Thyroid gland (tissue), 4 donors: ENCODE measurements at regions not wholly inside any gene's neighbourhood (a gene's known extent, or its start where the extent isn't known, plus 50 kb on each side); places are given as distances from the start of the nearest gene placed in this dataset.

Source experiments
- DNase-seq, 2 donors: peaks; one replicate each; pipeline ENCODE4 v3.0.0-alpha.2; 2019
- H3K27ac ChIP-seq, 3 donors: fragments of 200-600 bp; sonication (generic); 1 replicate in 2 of 3; 2 replicates in 1 of 3; pipeline ENCODE4 v1.5.1; 2016 to 2019; ENCODE audit warnings: mild to moderate bottlenecking in 1 of 3, moderate library complexity in 1 of 3
- H3K27me3 ChIP-seq: fragments of 200-600 bp; sonication (generic); one replicate; pipeline ENCODE4 v1.5.1; 2019
- H3K36me3 ChIP-seq, 2 donors: fragments of 200-600 bp; sonication (generic); one replicate each; pipeline ENCODE4 v1.5.1; 2016 to 2019
- H3K4me1 ChIP-seq, 2 donors: fragments of 200-600 bp; sonication (generic); one replicate each; pipeline ENCODE4 v1.5.1; 2017 to 2019
- H3K4me3 ChIP-seq, 3 donors: fragments of 200-600 bp; sonication (generic); replicated peaks in 1 of 3; 1 replicate in 2 of 3; 2 replicates in 1 of 3; pipeline ENCODE4 v1.5.1; 2016; ENCODE audit warnings: mild to moderate bottlenecking in 1 of 3
- H3K9me3 ChIP-seq: fragments of 200-600 bp; sonication (generic); one replicate; pipeline ENCODE4 v1.5.1; 2017
- POLR2A ChIP-seq, 2 donors: fragments of 450-650 bp; IDR thresholded peaks; one replicate each; pipeline ENCODE4 v1.6.1; 2017; ENCODE audit warnings: antibody characterized with exemption in 2 of 2, mild to moderate bottlenecking in 2 of 2, moderate library complexity in 1 of 2
- WGBS, 2 donors: methylation state at CpG; one replicate each; pipeline ENCODE4 v1.1.5; 2017; 5-methylcytosine and 5-hydroxymethylcytosine counted together
- intact Hi-C: fragments of 100-400 bp; cut with DNase I; formaldehyde crosslinking; loops from one replicate; pipeline ENCODE4 v1.15.1; 2023
- TF ChIP-seq, protein P1 (sequence below), 6 experiments: fragments of 200-600 bp in 3 of 6; fragments of 450-650 bp in 3 of 6; sonication (generic) in 3 of 6; IDR thresholded peaks; one replicate each; pipeline ENCODE4 v1.5.1; 2016 to 2019; ENCODE audit warnings: antibody characterized with exemption in 6 of 6, mild to moderate bottlenecking in 2 of 6, inconsistent platforms in 1 of 6, moderate library complexity in 1 of 6

DNA sequence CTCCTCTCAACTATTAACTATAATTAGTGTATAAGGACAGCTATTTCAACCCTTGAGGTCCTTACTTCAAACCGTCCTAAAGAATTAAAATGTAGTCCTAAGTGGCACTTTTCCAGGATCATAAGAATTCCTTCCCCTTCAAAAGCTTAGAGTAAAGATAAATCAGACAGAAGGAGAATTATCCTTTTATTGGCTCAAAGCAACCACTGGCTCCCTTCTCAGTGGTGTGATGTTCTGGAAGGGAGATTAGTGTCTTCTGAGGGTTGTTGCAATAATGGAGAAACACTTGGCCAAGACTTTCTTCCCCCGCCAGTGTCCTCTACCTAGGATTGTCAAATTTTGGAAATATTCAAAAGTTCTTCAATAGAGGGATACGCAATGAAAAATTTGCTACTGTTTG is 89.1 kb upstream of the PLEKHG1 start:
- Histone ChIP-seq H3K9me3 (no peaks in the 10 kb centered on the region), H3K4me3 (no peak overlapping the region), H3K27me3 (no peaks in the 10 kb centered on the region), H3K27ac (no peak overlapping the region), H3K36me3 (no peaks in the 10 kb centered on the region), H3K4me1 (no peaks in the 10 kb centered on the region)
- TF ChIP-seq, protein P1, sequence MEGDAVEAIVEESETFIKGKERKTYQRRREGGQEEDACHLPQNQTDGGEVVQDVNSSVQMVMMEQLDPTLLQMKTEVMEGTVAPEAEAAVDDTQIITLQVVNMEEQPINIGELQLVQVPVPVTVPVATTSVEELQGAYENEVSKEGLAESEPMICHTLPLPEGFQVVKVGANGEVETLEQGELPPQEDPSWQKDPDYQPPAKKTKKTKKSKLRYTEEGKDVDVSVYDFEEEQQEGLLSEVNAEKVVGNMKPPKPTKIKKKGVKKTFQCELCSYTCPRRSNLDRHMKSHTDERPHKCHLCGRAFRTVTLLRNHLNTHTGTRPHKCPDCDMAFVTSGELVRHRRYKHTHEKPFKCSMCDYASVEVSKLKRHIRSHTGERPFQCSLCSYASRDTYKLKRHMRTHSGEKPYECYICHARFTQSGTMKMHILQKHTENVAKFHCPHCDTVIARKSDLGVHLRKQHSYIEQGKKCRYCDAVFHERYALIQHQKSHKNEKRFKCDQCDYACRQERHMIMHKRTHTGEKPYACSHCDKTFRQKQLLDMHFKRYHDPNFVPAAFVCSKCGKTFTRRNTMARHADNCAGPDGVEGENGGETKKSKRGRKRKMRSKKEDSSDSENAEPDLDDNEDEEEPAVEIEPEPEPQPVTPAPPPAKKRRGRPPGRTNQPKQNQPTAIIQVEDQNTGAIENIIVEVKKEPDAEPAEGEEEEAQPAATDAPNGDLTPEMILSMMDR (IDR thresholded peaks at IDR 0.05): no peak
- no peak for TF ChIP-seq POLR2A (IDR thresholded peaks at IDR 0.05)
- no peak for DNase-seq
- WGBS, 2 donors: 84 to 86% methylated on average over 3 of the region's 3 CpGs
- intact Hi-C loops: no loop called here

DNA sequence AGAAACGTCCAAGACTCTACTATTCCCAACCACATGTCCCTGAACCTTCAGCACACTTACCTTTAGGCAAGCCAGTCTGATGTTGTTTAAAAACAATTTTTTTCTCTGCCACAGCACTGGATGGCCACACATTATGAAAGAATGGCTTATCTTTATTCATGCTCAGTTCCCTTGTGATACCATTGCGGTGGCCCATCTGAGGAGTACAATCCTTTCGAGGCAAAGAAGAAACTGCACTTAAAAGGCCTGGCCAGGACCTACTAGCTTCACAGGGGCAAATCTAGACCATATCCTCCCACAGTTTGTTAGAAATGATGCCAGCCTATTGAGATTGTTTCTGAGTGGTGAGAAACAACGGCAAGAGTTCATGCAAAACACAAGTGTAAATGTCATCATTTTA is 88.4 kb upstream of the PLEKHG1 start:
- Histone ChIP-seq H3K4me3 (no peak overlapping the region), H3K4me1 (no peaks in the 10 kb centered on the region), H3K9me3 (no peaks in the 10 kb centered on the region), H3K27ac (no peak overlapping the region), H3K36me3 (no peaks in the 10 kb centered on the region), H3K27me3 (no peaks in the 10 kb centered on the region)
- TF ChIP-seq POLR2A (IDR thresholded peaks at IDR 0.05): no peak
- TF ChIP-seq, protein P1 (IDR thresholded peaks at IDR 0.05): no peak
- no peak for DNase-seq
- WGBS, 2 donors: 90 to 93% methylated on average over 4 of the region's 4 CpGs
- intact Hi-C loops: no loop called here

DNA sequence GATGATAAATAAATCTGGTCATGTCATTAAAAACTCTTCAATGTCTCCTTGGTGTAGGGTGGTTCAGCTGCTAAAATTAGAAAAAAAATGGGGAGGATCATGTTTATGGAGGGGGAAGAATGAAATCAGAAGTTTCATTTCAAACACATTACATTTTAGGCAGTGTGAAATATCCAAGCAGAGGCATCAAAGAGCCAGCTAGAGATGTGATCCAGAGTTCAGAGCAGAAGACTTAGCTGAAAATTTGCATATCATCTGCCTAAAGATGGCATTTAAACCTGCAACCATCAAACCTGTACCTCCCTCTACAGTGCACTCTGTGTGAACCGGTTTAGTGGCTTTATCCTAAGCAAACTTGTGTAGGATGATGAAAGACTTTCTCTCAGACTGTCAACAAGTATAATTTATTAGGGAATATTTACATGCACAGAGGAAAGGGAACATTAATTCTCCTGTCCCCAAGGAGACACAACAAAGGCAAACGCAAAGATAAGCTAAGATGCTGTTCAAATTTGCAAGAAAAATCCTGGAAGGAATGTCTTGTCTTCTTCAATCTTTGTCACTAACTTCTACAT is 84.8 kb upstream of the PLEKHG1 start:
- no peaks in the 10 kb centered on the region for H3K36me3 ChIP-seq
- TF ChIP-seq, protein P1 (IDR thresholded peaks at IDR 0.05): no peak
- TF ChIP-seq POLR2A (IDR thresholded peaks at IDR 0.05): no peak
- 64 to 72% methylated on average over 2 of the region's 2 CpGs for WGBS, 2 donors
- H3K4me1 ChIP-seq: no peaks in the 10 kb centered on the region
- no peak overlapping the region for H3K27ac ChIP-seq
- DNase-seq: no peak
- intact Hi-C loops: no loop called here
- no peaks in the 10 kb centered on the region for H3K9me3 ChIP-seq
- no peaks in the 10 kb centered on the region for H3K27me3 ChIP-seq
- H3K4me3 ChIP-seq: no peak overlapping the region

DNA sequence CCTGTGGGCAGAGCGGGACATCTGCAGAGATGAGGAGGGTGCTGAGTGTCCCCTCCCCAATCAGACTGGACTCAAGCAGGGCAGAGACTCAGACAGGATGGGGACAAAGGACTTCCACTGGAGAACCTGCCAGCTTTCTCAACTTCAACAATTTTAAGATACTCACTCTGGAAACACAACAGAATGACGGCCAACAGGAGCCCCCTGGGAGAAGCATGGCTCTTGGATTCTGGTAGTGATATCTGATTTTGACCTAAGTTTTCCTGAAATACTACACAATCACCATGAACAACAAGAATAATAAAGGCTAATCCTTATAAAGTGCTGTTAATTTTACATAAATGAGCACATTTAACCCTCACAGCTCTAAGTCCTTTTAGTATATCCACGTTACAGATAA is 83.5 kb upstream of the PLEKHG1 start:
- TF ChIP-seq POLR2A (IDR thresholded peaks at IDR 0.05): no peak
- TF ChIP-seq, protein P1 (IDR thresholded peaks at IDR 0.05): no peak
- H3K27ac ChIP-seq: no peak overlapping the region
- H3K9me3 ChIP-seq: no peaks in the 10 kb centered on the region
- no peaks in the 10 kb centered on the region for H3K36me3 ChIP-seq
- no peak overlapping the region for H3K4me3 ChIP-seq
- intact Hi-C loops: no loop called here
- H3K4me1 ChIP-seq: no peaks in the 10 kb centered on the region
- 71 to 73% methylated on average over 3 of the region's 3 CpGs for WGBS, 2 donors
- H3K27me3 ChIP-seq: no peaks in the 10 kb centered on the region
- DNase-seq: no peak

DNA sequence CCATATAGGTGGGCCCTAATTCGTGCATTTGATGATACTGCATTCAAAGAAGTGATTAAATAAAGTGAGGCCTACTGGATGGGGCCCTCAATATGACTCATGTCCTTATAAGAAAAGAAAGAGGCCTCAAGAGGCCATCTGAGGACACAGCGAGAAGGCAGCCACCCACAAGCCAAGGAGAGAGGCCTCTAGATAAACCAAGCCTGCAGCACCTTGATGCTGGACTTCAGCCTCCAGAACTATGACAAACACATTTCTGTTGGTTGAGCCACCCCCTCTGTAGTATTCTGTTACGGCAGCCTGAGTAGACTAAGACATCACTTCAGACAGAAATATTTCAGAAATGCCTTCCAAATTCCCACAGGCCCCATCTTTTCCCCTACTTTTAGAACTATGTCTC is 82.5 kb upstream of the PLEKHG1 start:
- Histone ChIP-seq H3K9me3 (no peaks in the 10 kb centered on the region), H3K4me3 (no peak overlapping the region), H3K27me3 (no peaks in the 10 kb centered on the region), H3K27ac (no peak overlapping the region), H3K36me3 (no peaks in the 10 kb centered on the region), H3K4me1 (no peaks in the 10 kb centered on the region)
- DNase-seq: no peak
- TF ChIP-seq POLR2A (IDR thresholded peaks at IDR 0.05): no peak
- TF ChIP-seq, protein P1 (IDR thresholded peaks at IDR 0.05): no peak
- 86 to 89% methylated on average over 3 of the region's 3 CpGs for WGBS, 2 donors
- intact Hi-C loops: no loop called here
